ENCODE measurements at regions not wholly inside any gene's neighbourhood (a gene's known extent, or its start where the extent isn't known, plus 50 kb on each side); places are given as distances from the start of the nearest gene placed in this dataset.

DNA sequence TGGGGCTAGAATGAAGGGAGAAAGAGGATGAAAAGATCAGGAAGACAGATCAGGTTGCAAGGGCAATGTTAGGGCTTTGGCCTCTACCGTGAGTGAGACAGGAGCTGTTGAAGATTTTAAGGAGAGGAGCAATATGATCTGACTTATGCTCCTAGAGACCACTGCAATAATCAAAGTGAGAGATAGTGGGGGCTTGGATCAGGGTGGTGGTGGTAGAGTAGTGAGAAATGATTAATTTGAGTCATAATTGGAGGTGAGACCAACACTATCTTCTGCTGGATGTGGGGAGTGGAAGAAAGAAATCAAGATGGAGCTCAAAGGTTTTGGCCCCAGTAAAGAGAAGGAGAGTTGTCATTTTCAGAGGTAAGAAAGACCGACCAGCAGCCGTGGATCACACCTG, 140.7 kb upstream of the TMEM170B start:
- Histone ChIP-seq H3K27ac (no peak overlapping the region), H3K4me3 (no peak overlapping the region), H3K27me3 (no peaks in the 10 kb centered on the region), H3K9me3 (peaks cover 0 to 3% (median 0%) of the 10 kb centered on the region in 4 donors), H3K36me3 (no peaks in the 10 kb centered on the region), H3K4me1 (peaks cover 0 to 8% (median 3%) of the 10 kb centered on the region in 4 donors)
- TF ChIP-seq POLR2A (IDR thresholded peaks at IDR 0.05) (no peak), EP300 (IDR thresholded peaks at IDR 0.05) (no peak)
- TF ChIP-seq, protein P1, sequence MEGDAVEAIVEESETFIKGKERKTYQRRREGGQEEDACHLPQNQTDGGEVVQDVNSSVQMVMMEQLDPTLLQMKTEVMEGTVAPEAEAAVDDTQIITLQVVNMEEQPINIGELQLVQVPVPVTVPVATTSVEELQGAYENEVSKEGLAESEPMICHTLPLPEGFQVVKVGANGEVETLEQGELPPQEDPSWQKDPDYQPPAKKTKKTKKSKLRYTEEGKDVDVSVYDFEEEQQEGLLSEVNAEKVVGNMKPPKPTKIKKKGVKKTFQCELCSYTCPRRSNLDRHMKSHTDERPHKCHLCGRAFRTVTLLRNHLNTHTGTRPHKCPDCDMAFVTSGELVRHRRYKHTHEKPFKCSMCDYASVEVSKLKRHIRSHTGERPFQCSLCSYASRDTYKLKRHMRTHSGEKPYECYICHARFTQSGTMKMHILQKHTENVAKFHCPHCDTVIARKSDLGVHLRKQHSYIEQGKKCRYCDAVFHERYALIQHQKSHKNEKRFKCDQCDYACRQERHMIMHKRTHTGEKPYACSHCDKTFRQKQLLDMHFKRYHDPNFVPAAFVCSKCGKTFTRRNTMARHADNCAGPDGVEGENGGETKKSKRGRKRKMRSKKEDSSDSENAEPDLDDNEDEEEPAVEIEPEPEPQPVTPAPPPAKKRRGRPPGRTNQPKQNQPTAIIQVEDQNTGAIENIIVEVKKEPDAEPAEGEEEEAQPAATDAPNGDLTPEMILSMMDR (IDR thresholded peaks at IDR 0.05): no peak
- 87 to 98% methylated on average over 3 of the region's 3 CpGs for WGBS, 2 donors
- no peak for DNase-seq (ENCODE audit: low spot score in 2 of 2)

DNA sequence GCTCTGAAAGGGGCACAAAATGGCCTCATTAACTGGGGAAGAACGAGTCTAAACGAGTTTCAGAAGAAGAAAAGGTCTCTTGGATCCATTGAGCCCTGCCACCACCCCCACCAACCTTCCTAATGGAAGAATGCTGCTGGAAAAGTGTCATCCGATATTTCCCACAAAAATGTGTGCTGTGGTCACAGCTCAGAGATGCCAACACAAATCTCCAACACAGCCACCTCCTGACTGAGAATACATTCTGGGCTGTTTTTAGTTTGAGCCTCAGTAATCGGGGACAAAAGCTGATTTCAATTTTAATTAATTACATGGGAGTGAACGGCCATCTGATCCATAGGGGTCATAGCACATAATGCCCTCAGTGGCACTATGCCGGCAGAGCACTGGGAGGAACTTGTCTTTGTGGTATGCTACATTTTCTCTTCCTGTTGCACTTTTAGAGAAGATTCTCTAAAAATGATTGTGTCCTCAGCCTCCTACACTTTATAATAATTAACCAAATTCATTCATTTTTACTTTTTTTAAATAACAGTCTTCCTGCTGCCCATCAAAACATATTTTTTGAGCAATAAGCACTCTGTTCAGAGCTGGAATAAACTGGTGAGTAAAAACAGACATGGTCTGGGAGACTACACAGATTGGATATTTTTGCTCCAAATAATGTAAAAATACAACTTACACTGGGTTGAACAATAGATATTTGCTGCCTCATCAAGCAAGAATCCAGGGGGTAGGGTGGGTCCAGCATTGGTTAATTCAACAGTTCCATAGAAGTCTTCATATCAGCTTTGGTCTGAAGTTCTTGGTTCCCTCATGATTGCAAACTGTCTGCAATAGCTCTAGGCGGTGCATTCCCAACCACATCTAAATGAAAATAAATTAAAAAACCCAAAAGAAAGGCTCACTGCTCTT, 143.6 kb upstream of the TMEM170B start:
- DNase-seq (ENCODE audit: low spot score in 2 of 2): no peak
- H3K9me3 ChIP-seq: peaks cover 0 to 3% (median 0%) of the 10 kb centered on the region in 4 donors
- no peak overlapping the region for H3K27ac ChIP-seq
- no peak overlapping the region for H3K4me3 ChIP-seq
- TF ChIP-seq POLR2A (IDR thresholded peaks at IDR 0.05) (no peak), EP300 (IDR thresholded peaks at IDR 0.05) (no peak)
- TF ChIP-seq, protein P1 (IDR thresholded peaks at IDR 0.05): no peak
- no peaks in the 10 kb centered on the region for H3K27me3 ChIP-seq
- whole genome bisulfite sequencing, 2 donors: 51 to 63% methylated on average over 7 of the region's 7 CpGs
- H3K4me1 ChIP-seq: peaks cover 0 to 8% (median 3%) of the 10 kb centered on the region in 4 donors
- no peaks in the 10 kb centered on the region for H3K36me3 ChIP-seq

GRCh38 chr6:11392778-11393507, 144.6 kb upstream of the TMEM170B start:
- Histone ChIP-seq H3K4me3 (no peak overlapping the region), H3K27me3 (no peaks in the 10 kb centered on the region), H3K36me3 (no peaks in the 10 kb centered on the region), H3K4me1 (peaks cover 0 to 8% (median 2%) of the 10 kb centered on the region in 4 donors), H3K9me3 (peaks cover 0 to 3% (median 0%) of the 10 kb centered on the region in 4 donors), H3K27ac (peak overlapping the region in 1 of 4 donors; percentile 37)
- 60 to 61% methylated on average over 11 of the region's 11 CpGs for WGBS, 2 donors
- TF ChIP-seq, protein P1 (IDR thresholded peaks at IDR 0.05): no peak
- TF ChIP-seq EP300 (IDR thresholded peaks at IDR 0.05): peak in 1 of 2 donors; percentile 67
- TF ChIP-seq POLR2A (IDR thresholded peaks at IDR 0.05): no peak
- peak in 1 of 2 donors; percentile 41 for DNase-seq (ENCODE audit: low spot score in 2 of 2)

DNA sequence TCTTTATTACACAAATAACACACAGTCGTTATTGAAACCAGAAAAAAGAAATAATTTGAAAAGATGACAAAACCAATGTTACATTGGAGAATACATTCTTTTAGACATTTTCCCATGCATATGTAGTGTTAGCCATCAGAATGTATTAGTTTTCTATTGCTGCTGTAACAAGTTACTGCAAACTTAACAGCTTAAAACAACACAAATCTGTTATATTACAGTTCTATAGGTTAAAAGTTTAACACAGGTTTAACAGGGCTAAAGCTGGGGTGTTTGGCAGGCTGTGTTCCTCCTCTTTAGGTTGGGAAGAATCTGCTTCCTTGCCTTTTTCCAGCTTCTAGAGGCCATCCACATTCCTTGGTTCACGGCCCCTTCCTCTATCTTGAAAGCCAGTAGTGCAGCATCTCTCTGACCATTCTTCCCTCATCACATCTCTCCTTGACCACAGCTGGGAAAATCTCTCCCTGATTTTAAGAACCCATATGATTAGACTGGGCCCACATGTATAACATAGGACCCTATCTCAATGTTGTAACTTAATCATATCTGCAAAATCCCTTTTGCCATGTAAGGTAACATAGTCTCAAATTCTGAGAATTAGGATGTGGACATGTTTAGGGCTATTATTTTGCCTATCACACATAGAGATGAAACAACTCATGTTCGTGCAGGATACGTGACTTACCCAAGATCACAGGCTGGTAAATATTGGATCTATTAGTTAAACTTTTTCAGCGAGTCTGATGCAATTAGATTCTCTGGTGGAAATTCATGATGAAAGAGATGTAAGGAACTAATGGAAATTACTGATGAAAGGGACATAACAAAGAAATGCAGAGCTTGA, 145.4 kb upstream of the TMEM170B start:
- H3K9me3 ChIP-seq: peaks cover 0 to 3% (median 0%) of the 10 kb centered on the region in 4 donors
- H3K27me3 ChIP-seq: no peaks in the 10 kb centered on the region
- TF ChIP-seq POLR2A (IDR thresholded peaks at IDR 0.05) (no peak), EP300 (IDR thresholded peaks at IDR 0.05) (no peak)
- TF ChIP-seq, protein P1 (IDR thresholded peaks at IDR 0.05): no peak
- 93% methylated on average over 5 of the region's 5 CpGs for WGBS, 2 donors
- H3K4me3 ChIP-seq: no peak overlapping the region
- peak overlapping the region in 1 of 4 donors; percentile 37 for H3K27ac ChIP-seq
- DNase-seq (ENCODE audit: low spot score in 2 of 2): no peak
- H3K36me3 ChIP-seq: no peaks in the 10 kb centered on the region
- H3K4me1 ChIP-seq: peaks cover 0 to 8% (median 2%) of the 10 kb centered on the region in 4 donors
